GM19328 (cell line): ENCODE measurements at regions not wholly inside any gene's neighbourhood (a gene's known extent, or its start where the extent isn't known, plus 50 kb on each side); places are given as distances from the start of the nearest gene placed in this dataset.
"Not testable (repeated sequence)": the region's sequence is repeated elsewhere in the genome, so short reads cannot be mapped to it uniquely, and the experiment has no call there.

Experiments used
- ATAC-seq: cut with Tn5 transposase; IDR thresholded peaks from one replicate; pipeline ENCODE4 v1.9.1; 2021; ENCODE audit warnings: mild to moderate bottlenecking, moderate library complexity; ENCODE audit not compliant: unreplicated experiment

DNA sequence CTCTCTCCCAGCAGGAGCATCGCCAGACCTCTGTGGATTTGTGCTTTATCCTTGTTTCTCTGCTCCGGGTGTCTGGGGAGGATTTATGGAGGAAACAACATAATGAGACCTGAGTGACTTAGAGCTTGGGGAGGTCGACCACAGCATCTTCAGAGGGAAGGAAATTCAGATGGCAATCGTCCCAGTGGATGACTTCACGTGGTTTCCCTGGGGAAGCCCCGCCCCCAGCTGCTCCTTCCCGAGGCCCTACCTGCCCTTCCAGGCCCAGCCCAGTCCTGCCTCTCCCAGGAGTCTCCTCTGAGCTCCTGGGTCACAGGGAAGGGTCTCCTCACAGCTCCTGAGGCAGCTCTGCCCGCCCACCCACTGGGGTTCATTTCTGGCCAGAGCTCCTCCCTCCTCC is 430.3 kb upstream of the SULF2 start:
- no peak for ATAC-seq

DNA sequence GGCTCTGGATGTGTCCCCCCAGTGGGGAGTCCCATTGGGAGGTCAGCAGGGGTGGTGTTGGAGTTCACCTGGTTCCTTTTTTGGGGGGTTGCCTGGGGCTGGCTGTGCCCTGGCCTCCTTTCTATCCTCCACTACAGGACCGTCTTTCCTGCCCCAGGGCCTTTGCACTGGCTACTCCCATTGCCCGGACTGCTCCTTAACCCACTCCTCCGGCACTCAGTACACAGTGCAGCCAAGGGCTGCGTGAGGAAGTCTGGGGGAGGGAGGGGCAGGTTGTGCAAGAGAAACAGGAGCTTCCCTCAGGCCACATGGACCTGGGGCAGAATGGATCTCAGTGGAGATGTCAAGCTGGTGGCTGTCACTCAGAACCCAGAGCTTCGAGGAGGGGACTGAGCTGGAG is 429.3 kb upstream of the SULF2 start:
- no peak for ATAC-seq

DNA sequence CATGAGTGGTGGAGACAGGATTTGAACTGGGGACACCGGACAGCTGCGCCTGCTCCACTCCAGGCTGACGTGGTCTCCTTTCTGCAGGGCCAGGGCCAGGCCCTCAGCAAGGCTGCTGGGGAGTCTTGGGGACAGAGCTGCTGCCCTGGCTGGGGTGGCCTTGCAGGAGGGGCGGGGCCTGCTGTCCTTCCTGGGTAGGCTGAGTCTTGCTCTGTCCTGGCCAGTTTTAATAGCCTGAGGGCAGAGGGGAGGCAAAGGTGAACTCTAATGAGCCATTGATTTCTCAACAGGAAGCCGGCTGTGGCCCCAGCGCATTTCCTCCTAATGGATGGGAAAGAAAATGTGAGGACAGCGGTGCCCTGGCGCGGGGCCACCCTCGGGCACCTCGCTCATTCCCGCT is 428.4 kb upstream of the SULF2 start:
- not testable (repeated sequence) for ATAC-seq

DNA sequence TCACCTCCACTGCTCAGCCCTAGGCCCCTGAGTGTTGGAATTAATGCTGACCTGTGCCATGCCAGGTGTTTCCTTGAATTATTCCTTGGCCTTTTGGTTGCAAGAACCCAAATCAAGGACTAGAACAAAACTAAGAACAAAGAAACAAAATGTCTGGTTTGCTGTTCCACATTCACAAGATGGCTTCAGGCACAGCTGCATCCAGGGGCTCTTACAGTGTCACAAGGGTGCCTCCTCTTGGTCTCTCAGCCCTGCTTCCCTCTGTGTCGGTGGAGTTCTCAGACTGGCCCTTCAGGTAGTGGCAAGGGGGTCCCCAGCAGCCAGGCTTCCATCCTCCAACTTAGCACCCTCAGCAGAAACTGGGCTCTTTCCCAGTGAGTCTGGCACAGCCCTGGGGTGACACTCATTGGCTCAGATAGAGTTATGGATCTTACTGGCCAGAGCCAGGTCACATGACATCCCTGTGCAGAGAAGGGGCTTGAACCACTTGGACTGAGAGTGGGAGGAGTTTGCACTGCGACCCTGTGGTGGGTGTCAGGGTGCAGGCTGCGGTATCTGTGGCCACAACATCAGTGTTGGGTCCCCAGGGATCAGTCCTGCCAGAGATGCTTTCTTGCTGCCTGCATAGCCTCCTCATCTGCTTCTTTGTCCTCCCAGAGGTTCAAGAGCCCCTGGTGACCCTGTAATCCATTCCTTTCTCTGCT is 427.7 kb upstream of the SULF2 start:
- ATAC-seq, result no peak

DNA sequence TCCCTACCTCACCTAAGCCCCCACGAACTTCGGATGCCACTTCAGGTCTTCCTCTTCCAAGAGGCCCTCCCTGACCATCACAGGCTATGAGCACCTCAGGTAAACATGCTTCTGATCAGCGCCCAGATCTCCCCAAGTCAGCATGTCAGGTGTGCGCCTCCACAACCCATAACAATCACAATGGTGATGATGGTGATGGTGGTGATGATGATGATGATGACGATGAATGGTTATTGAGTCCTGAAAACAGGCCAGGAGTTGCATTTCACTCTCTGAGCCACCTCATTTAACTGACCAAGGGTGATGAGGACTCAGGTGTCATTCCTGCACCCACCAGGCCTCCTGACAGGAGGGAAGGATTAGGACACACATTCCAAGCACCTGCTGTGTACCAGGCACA is 426.6 kb upstream of the SULF2 start:
- ATAC-seq, result no peak

DNA sequence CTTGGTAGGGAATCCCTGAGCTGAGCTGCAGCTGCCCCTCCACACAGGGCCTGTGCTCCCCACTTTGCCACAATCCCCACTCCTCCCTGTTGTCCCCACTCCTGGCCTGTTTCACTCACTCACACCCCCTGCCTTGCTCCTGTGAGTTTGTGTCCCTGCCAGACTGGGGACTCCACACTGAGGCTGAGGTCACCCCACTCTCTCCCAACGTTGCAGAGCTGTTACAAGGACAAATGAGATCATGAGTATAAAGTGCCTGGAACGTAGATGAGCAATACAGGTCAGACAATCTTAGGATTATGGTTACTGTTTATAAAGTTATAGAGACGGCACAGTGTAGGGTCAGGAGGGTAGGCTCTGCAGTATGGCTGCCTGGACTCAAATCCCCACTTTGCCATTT is 426.0 kb upstream of the SULF2 start:
- ATAC-seq, result no peak

DNA sequence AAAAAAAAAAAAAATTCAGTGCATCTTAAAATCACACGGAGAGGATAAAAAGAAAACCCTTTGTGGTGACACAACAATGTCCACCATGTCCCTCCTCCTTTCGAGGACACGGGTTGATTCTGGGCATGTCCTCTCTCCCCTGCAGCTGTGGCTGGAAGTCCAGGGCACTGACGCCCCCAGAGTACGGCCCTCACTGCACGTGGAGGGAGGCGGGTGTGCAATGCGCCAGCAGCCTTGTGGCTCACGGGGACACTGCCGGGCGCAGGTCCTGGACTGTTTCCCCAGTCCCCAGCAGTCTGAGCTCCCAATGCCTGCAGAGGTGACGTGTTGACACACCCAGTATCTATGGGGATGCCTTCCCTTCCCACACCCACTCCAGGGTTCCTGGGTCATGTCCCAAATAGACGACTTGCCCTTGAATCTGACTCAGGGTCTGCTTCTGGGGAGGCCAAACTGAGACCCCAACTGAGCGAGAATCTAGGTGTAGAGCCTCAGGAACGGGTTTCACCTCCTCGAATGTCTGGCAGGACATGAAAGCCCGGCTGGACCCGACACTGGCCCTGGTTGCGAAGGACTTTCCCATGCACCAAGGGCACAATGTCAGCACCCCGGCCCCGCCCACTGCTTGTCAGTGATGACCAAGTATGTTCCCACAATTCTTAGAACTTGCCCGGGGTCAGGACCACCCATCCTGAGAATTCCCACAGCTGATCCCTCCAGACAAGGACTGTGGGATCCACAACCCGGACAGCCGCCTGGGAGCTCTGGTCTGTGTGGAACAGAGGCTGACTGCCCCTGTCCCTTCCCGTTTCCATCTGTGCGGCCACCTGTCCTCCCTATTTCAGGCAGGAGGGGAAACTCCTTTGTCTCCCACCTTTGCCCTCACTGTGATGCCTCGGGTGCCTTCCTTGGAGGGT is 425.1 kb upstream of the SULF2 start:
- no peak for ATAC-seq

DNA sequence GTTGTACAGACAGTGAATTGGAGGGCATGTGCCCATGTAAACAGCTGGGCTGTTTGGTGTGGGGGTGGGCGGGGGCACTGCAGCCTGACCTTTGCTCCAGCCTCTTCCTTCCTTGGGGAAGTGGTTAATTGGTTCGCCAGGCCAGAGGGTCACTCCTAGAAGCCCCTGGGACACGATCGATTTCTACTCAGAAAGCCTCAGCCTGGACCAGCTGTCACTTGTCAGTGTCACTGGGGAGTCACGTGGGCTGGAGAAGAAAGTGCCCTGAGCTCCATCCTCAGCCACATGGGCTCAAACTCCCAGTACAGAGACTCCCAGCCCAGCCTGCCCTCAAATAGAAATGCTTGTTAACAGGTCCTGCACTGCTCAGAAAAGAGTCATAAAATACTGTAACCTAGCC is 423.8 kb upstream of the SULF2 start:
- ATAC-seq, result no peak

DNA sequence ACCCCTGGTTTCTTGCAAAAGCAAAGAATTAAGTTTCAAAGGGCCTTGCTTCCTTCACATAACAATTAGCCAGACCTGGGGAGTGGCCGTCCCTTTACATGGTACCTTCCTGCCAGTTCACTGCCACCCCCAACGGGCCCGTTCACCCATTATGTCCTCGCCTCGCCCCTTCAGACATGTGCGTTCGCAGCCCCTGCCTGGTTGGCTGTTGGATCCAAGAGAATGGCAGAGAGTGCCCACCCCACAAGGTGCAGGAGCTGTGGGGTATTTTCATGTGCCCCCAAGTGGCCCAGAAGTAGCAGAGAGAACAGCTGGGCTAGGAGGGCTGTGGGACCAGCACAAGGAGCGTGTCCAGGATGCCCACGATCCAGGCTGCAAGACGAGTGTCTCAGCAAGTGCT is 422.9 kb upstream of the SULF2 start:
- ATAC-seq, result no peak

DNA sequence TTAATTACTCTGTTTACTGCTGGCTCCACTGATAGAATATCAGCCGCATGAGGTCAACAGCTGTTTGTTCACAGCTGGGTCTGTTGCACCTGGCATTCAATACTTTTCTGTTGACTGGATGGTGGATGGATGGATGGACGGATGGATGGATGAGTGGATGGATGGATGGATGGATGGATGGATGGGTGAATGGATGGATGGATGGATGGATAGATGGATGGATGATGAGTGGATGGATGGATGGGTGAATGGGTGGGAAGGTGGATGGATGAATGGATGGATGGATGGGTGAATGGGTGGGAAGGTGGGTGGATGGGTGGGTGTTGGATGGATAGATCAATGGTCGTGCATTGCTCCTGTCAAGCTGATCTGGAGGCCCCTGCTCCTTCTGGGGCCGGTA is 422.2 kb upstream of the SULF2 start:
- ATAC-seq, result no peak

DNA sequence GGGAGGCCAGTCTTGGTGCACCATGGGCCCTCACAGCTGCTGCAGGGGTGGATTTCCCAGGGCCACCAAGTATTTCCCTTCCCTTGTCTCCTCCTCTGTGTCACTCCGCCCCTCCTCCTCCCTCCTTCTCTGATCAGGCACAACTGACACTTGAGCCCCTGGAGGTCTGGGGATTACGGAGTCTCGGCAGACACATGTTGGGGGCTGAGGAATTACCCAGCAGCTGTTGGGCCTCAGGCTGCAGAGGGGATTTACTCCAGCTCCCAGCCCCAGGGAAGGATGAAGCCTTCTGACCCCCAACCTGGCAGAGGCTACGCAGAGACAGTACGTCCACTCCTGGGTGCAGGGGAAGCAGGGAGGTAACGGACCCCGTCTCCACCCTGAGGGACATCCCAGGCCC is 420.5 kb upstream of the SULF2 start:
- no peak for ATAC-seq

DNA sequence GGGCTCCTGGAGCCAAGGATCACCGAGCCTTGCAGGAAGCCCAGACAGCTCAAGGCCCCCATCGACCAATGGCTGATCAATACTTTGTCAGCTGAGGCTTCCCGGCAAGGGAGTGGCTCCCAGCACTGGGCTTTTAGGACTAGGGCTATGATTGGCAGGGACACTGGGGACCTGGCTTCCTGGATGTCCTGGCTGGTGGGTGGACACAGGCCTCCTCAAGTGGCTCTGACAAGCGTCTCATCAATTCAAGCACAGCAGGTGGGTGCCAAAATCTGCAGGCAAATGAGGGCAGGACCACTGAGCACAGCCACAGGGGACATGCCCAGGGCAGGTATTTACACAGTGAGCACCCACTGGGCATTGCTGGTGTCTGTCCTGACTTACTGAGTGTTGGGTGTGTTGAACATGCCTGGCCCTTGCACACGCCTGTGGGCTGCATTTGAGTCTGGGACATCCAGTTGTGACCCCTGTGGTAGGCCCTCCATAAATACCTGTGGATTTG is 420.1 kb upstream of the SULF2 start:
- no peak for ATAC-seq

DNA sequence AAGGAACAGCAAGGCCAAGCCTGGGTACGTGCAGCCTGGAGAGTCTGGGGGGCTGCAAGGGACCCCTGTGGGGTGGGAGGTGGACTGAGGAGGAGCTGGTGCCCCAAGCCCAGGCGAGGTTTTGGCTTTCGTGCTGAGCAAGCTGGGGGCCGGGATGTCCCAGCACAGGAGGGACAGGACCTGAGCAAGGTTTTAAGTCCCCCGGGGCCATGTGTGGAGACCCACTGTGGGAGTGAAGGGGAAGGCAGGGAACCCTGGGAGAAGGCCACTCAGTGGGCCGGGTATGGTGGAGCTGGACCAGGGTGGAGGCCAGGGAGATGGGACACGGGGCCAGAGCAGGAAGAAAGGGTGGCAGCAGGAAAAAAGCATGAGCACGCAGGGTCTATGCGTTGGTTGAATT is 419.2 kb upstream of the SULF2 start:
- ATAC-seq, result no peak

DNA sequence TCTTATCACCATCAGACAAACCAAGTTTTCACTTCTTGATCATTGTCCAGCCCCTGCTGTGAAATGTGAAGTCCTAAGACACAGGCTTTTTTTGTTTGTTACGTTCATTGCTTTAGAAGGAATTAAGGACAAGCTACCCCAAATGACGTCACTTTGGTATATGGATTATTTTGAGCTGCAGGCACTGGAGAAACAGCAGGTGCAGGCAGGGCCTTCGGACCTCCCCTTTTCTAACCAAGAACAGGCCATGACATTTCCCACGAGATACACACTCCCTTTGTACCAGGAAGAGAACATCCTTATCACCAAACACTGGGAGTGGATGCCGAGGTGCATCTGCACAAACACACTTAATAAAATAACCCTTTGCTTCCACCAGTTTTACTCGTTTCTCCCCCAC is 418.0 kb upstream of the SULF2 start:
- no peak for ATAC-seq

DNA sequence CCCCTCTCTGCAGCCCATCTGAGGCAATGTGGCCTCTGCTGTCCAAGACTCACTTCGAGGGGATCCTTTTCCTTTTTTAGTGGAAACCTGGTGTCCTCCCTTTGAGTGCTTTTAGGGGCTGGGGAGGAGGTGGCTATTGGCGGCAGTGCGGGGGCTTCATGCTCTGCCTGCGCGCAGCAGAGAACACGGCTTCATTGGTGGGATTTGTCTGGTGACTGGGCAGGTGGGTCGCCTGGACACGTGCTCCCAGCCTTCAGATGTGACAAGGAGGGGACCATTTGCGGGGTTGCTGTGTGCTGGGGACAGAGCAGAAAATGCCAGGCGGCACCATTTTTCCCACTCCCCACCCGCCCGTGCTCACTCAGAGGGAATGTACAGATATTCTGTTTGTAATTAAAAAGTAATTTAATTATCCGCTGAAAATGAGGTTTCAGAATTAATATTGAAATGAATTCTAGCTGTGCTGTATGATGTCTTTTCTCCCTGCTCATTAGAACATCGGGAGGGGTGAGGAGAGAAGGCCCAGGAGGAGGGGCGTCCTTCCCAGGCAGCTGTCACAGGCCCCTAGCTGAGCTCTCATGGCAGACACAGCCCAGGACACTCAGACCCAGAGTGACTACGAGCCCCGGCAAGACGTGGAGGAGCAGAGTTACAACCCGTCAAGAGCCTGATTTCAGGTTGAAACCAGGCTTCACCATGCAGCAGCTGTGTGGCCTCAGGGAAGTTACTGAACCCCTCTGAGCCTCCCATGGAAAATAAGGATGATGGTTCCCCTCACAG is 417.2 kb upstream of the SULF2 start:
- no peak for ATAC-seq

DNA sequence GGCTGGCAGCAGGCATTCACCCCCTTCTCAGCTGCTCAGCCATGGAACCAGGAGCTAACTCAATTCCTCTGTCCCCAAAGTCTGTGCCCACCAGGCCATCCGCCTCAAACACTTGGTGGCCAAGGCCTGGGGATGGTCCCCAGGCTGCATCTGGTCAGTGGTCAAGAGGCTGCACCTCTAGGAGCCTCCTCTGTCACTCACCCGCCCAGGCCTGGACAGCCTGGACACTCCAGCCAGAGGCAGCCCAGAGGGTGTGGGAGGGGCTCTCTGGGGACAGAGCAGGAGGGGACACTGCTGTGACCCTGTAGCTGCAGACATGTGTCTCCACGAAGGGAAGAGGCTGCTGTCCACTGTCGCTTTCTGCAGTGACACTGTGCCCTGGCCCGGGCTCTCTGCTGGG is 416.6 kb upstream of the SULF2 start:
- ATAC-seq, result no peak

DNA sequence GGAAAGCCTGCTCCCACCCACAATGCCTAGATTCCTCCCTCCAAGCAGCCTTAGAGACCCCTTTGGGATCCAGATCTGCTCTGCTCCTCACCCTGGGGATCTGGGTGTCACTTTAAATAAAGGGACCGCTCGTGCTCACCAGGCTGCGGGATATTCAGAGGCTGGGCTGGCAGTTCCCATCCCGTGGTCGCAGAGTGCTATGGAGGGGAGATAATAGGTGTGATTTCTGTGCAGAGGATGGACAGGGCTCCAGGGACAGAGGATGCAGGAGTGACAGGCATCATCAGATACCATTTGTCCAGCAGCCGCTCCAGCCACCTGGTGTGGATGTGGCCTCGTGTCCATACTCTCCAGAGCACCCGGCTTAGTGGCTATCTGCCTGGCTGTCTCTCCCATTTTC is 415.9 kb upstream of the SULF2 start:
- ATAC-seq, result no peak

DNA sequence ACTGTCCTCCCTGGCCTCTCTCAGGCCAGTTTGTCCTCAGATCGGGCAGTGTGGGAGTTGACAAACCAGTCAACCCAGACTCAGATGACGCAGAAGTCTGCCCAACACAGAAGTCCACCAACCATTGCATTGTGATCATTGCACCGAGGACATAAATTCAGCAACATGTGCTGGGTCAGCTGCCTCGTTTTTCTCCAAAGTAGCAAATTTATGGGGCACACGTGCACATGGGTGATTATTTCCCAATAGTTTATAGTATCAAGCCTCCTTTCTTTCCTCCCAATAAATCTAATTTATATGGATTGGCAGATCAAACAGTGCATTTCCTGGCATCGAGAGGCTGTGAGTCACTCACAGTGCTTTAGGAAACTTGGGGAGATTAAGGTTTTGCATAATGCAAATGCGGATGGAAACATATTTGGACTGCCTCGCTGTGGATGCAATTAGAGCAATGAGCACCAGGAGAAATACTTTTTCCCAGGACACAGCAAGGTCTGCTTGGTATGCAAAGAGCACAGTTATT is 413.7 kb upstream of the SULF2 start:
- ATAC-seq, result no peak

DNA sequence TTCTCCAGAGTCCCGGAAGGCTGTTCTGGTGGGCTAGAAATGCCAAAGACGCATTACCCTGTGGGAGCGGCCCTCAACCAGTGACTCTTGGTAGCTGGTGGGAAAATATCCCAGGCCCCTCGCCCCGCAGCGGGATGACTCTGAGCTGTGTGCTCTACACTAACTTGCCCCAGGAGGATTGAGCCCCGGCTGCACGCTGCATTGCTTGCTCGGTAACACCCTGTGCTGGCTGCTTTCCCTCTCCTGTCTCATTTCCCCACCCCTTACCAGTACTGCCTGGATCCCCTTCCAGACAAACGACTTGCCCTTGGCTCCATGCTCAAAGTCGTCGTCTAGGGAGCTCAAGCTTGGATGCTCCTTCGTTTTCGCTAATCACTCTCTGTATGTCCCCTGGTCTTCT is 411.8 kb upstream of the SULF2 start:
- ATAC-seq, result no peak

DNA sequence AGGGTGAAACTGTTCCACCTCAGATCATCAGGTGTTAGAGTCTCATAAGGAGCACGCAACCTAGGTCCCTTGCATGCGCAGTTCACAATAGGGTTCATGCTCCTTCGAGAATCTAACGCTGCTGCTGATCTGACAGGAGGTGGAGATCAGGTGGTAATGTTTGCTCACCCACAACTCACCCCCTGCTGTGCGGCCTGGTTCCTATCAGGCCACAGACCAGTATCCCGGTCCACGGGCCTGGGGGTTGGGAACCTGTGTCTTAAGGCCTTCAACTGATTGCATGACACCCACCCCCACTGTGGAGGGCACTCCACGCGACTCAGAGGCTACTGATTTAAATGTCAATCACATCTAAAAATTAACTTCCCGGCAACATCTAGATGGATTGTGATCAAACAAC is 411.2 kb upstream of the SULF2 start:
- ATAC-seq, result no peak

DNA sequence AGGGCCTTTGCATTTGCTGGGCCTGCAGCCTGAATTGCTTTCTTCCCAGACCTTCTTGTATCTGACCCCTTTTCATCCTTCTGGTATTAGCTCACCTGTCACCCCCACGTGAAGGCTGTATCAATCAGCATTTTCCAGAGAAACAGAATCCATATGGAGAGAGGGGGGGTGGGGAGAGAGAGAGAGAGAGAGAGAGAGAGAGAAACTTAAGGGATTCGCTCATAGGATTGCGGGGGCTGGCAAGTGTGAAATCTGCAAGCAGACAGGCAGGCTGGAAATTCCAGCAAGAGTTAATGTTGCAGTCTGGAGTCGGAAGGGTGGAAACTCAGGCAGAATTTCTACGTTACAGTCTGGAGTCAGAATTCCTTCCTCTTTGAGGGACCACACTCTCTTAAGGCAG is 410.7 kb upstream of the SULF2 start:
- no peak for ATAC-seq
